DMS53 treated with DMSO at 0.1 percent for 48 hours (cell line): ENCODE measurements at regions not wholly inside any gene's neighbourhood (a gene's known extent, or its start where the extent isn't known, plus 50 kb on each side); places are given as distances from the start of the nearest gene placed in this dataset.

Experiments
- DNase-seq: peaks from one replicate; lab custom pipeline; 2025; ENCODE audit not compliant: unreplicated experiment; lab: John Stamatoyannopoulos, UW

DNA sequence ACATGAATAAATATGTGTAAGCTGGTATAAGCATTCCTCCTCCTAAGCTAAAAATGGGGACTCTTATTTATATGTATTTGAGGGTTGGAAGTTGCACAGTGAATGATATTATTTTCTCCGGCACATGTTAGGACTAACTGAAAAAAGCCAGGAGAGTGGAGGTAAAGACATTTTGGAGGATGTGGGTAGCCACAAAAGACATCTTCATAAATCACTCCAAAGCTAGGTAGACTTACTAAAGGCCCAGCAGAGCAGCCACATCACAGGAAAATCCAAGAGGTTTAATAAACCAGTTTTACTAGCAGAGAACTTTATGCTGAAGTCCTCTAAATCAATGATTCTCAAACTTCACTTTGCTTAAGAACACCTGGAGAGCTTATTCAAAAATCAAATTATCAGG, 424.7 kb downstream of the KCTD12 start:
- DNase-seq: no peak

DNA sequence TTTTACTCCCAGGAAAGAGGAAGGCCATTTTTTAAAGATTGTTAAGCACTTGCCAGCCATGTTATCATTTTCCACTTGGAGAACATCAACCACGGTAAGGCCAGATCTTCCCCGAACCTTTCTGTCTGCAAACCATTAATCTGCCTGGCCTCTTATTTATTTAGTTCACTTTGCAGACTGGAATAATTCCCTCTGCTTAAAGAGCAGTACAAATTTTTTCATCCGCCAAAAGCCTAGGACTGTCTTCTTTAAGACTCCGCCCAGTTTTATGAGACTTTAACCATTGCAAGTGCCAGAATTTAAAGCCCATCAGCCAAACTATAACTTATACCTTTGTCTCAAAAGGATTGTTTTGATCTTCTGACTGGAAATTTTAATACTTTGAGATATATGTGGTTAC, 426.3 kb downstream of the KCTD12 start:
- DNase-seq: no peak

DNA sequence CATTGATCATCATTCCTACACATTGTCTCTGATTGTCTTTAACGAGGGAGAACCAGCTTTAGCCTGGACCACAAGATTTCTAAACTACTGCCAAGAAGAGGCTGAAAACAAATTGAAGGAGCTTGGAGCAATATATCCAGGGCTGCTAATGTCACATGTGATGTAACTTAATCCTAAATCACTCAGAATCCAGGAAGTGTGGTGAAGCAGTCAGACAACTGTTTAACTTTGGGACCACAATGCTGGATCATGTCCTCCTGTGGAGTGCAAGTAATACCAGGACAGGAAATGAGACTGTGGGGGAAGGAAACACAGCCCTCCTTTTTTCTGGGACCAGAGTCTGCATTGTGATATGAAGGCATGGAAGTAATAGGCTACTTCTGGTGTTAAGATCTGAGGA, 430.2 kb downstream of the KCTD12 start:
- DNase-seq: no peak

DNA sequence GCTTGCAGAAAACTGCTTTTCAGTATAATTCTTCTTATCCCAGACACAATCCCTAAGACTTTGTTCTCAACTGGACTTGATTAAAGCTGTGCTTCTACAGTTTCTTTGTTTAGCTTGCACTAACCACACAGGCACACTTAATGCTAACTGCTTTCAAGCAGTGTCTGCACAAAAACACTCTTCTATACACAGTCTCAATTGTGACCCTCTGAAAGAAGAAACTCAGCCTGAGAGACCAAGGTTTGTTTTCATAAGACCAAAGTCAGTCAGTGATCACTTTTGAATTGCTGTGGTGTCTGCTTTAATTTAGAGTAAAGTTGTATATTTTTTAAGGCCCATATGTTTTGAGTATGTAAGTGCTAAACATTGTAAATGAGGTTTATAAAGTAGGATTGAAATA, 431.2 kb downstream of the KCTD12 start:
- no peak for DNase-seq

DNA sequence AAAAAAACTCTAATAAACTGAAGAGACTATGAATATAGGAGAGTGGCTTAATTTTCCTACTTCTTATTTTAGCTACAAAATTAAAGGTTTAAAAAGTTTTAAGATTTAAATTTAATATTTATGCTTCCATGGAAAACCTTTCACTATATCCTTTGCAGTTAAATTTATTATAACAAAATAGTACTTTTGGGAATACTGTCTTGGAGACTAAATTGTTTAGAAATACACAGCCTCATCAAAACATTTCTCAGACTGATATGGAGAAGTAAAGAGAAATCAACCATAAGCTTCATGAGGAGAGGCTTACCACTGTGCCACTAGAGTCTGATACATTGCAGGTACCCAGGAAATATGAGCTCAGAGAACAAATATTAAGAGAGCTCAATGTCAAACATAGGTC, 436.5 kb downstream of the KCTD12 start:
- no peak for DNase-seq

DNA sequence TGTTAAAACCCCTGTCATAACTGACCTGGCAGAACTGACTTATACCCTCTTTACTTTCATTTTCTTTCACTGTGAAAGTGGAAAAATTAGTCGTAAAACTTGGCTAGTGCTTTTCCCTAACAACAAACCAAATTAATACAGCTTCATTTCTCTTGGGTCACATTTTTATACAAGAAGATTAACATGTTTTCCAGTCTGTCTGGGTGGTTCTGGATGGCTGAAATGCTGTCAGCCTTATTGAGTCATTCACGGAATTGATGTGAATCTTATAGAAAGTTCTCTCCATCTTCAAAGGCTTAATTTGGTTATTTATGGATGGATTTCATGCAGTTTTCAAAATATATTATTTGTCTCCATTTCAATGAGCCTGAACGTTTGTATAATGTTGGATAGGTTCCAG, 440.0 kb downstream of the KCTD12 start:
- no peak for DNase-seq

DNA sequence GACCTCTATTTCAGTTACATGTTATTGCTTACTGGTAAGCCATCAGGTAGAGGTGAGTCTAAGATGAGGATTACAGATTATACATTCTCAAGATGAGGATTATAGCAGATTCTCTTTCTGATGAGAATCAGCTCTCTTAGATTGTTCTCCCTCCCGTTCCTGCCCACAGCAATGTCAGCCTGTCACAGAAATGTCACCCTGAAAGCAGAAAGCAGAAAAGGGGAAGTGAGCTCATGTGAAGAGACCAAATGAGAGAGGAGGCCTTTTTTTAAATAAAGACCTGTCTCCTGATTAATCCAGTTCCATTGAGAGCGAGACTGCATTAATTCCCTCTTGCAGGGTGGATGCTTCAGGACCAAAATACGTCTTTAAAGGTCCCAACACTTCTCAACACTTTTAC, 445.6 kb downstream of the KCTD12 start:
- no peak for DNase-seq

DNA sequence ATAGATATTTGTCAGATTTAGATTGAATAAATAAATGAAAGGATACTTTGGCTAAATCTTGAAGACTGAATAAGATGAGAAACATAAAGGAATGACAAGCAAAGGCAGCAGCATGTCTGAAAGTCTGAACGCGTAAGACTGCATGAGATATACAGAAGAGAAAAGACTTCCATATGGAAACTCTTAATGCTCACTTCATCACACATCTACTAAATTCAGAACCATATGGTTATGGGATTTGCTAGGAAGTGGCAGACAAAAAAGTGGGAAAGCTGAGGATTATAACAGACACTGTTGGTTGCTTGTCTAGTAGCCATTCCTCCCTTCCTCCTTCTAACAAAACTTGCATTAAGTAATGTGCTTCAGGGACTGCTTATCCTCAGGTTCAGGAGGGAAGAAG, 446.7 kb downstream of the KCTD12 start:
- DNase-seq: no peak

DNA sequence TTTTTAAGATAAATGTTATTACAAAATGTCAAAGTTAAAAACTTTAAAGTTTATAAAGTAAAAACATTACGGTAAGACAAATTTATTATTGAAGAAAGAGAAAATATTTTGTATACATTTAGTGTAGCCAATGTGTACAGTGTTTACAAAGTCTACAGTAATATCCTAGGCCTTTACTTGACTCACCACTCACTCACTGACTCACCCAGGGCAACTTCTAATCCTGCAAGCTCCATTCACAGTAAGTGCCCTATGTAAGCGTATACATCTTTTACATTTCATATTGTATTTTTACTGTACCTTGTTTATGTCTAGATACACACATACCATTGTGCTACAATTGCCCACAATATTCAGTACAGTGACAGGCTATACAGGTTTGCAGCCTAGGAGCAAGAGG, 448.2 kb downstream of the KCTD12 start:
- DNase-seq: no peak

DNA sequence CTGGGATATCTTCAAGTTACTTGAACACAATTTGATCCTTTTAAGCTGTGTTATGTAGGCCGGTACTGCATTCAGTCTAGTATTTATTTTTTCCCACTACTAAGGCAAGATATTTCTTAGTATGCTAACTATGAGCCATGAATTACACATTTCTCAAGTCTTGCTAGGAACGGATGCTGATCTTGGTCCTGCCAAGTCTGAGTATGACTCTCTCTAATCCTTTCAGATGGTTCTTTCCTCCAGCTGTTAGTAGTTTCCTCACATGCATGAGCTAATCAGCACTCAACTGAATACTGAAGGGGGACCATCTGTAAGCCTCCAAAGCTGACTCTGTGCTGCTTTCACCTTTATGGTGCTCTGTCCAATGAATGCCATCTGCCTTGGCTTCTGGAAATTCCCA, 460.3 kb downstream of the KCTD12 start:
- DNase-seq: no peak

DNA sequence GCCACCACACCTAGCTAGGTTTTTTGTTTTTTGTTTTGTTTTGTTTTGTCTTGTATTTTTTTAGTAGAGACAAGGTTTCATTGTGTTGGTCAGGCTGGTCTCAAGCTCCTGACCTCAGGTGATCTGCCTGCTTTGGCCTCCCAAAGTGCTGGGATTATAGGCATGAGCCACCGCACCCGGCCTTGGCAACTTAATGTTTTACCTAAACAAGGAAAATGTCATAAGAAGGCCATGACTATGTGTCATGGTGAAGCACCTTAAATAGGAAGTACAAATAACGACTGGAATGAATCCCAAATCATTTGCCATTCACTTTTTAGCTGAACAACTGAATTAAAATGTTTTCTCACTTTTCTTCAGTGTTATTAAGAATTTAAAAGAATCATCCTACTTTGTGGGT, 465.2 kb downstream of the KCTD12 start:
- DNase-seq: no peak

DNA sequence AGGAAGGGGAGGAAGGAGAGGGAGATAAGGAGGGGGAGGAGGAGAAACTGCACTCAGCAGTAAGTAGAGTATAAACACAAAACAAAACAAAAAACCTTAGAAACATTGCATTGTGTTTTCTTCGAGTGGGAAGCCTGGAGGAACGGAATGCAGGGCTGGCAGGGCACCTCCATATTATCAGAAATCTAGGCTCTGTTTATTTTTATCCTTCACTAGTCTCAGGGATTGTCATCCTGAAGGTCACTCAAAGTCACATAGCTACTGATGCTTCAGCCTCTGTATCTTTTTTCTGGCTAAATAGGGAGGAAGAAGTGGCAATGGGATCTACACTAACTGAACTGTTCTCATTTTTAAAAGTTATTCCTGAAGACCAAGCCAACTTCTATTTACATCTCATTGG, 467.8 kb downstream of the KCTD12 start:
- no peak for DNase-seq

DNA sequence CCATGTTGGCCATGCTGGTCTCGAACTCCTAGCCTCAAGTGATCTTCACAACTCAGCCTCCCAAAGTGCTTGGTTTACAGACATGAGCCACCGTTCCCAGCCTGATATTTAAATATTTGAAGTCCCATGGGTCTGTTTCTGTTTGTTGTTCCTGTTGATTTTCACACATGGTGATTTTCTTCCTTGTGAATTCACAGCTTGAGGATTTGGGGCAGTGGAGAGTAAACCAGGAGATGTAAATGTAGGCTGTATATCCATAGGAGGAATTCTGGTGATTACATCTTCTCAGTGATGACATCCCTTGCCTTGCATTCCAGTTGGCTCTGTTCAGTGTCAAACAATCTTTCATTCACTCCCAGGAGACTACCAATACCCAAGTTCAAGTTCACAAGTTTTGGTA, 471.9 kb downstream of the KCTD12 start:
- DNase-seq: no peak

DNA sequence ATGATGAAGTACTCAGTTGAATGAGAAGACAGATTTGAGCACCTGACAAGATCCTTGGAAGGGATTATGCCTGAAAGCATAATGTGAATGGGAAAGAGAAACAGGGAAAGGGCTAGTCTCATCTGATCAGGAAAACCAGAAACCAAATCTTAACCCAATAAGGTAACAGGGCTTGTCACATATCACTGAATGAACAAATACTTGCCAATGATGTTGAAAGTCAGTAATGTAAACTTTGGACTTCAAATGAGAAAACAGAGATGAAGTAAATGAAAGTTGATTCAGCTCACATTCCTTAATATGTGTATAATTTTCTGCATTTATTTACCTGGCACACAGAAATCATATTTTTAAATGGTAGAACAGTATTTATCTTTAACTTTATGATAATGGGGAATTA, 480.0 kb downstream of the KCTD12 start:
- no peak for DNase-seq

DNA sequence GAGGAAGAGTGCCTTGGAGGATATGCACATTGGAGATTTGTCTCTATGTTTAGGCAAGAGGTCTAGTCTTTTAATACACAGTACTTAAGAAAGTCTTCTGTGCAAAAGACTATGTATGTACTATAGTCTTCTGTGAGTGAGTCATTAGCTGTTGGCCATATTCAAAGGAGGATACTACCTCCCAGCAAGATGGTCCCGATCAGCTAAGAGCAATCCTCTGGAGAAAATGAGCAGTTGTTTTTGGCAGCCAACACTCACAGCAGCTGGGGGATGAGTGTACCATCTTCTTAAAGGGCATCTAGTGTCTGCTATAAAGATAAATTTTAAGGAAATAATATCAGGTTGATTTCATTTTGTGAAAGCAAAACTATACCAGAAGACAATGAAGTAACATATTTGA, 487.8 kb downstream of the KCTD12 start:
- DNase-seq: no peak

DNA sequence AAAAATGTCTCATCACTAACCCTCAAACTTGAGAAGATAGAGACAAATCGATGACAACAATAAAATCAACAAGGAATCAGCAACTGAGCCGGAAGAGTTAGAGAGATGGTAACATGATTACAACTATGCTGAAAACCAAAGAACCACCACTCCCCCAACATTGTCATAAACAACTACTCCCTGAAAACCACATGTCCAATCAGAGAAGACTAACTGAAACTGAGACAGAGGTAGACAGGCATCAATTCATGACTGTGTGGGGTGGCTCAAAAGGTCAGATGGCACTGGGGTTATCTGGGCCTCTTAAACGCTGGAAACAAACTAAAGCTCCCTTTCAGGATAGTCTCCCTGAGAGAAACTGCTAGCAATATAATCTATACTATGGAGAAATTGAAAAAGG, 488.8 kb downstream of the KCTD12 start:
- DNase-seq: no peak

DNA sequence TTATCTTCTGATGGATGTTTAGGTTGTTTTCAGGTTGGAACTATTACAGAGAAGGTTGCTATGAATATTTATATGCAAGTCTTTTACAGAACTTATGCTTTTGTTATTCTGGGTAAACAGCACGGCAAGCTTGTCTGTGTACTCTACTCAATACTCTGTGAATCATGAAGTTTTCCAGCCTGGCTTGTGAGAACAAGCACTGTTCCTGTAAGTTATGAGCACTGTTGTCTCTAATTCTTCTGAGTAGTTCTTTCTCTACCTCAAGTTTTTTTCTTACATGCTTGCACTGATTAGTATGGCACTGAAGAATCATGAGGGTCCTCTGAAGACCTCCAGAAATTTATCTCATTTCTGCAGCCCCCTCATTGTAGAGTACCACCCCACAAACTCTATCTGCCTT, 496.9 kb downstream of the KCTD12 start:
- no peak for DNase-seq

DNA sequence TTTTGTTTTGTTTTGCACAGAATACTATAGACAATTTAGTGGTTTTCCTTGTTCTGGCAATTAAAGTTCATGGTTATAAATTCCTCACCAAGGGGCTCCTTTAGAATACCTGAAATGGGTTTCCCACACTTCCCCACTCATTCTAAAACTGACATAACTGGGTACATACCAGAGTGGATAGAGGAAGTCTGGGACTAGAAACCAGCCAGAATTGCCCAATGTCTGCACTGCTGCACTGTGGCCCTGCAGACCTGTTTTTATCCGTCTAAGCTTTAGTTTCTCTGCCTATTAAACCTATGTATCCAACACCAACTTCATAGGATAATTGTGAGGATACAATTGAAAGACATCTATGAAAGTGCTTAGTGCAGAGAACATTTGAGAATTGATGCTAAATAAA, 498.6 kb downstream of the KCTD12 start:
- DNase-seq: no peak

DNA sequence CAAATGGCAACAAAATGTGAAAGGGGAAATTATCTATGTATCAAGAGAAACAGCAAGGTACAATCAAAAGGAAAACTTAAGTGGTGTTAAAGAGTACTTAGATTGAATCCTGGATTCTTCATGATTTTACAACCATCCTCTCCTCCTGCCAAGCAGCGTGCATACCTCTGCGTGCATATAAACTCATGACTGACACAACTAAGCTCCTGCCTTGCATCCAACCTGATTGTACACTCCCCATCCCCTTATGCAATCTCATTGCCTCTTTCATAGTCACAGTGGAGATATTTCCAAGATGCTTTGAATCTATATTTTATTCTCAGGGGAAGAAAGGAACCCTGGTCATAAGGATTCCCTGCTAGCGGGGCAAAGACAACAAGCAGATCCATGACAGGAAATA, 499.9 kb downstream of the KCTD12 start:
- no peak for DNase-seq

DNA sequence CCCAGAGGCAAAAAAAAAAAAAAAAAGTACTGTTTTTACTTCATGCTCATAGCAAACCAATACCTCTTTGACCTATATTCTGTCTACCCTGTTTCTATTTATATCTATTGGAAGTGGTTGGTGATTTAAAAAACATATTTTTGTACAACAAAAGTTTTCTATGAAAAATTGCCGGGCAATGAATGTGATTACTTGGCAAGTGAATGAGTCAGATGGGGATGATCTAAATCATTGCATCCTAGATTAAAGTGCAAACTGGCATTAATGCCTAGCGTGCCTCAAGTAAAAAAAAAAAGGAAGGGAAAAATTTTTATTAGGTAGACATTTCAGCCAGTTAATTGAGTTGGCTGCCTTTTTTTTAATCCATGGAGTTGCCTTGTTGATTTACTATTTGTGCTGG, 500.6 kb downstream of the KCTD12 start:
- no peak for DNase-seq

DNA sequence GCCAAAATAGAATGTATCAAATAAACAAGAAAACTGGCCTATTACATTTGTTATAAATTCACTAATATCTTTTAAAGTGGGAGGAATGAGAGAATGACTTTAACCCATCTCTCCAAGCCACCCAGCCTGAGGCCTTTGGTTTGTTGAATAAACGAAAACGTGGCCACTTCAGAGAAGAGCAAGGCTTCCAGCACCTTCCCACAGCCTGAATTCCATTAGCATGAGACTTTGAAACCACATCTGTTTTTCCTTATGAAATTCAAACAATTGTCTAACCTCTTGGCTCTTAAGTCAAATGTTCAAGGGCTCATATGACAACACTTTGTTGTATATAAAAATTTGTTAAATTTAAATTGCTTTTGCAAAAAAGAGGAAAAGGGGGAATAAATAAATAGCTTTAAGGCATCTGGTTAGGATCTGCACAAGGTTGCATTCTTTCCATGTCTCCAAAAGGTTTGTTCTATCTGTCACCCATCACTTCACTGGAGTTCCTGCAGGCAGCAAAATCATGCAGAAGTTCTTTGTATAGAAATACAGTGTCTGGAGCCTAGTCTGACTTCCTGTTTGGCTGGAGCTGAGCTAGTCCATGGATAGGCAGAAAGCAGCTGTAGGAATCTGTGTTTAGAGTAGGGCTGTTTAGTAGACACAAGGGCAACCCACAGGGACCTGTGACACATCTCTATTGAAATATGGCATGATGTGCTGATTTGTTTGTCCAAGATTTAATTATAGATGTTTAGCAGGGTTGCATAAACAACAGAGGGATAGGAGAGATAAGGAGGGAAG, 502.3 kb downstream of the KCTD12 start:
- DNase-seq: peak; percentile 20

DNA sequence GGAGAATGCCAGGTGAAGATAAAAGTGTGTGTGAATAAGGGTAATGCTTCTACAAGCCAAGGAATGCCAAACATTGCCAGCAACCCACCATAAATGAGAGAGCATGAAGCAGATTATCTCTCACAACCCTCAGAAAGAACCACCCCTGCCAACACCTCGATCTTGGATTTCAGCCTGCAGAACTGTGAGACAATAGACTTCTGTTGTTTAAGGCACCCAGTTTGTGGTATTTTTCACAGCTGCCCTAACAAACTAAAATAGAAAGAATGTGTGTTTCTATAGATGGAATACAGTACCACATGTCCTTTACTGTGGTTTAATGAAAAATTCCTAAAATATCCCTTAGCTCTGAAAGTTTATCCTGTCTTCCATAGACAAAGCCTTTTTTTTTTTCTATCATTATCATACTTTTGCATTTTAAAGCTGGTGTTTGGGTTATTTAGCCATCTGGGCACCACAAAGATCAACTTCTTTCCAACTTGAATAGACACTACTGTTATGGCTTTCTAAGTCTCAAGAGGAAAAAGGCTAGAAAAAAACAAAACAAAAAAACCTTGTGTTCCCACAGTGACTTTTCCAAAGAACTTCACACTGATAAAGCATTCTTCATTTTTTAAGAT, 505.6 kb downstream of the KCTD12 start:
- DNase-seq: no peak
